GM19035 (cell line): ENCODE measurements at regions not wholly inside any gene's neighbourhood (a gene's known extent, or its start where the extent isn't known, plus 50 kb on each side); places are given as distances from the start of the nearest gene placed in this dataset.

Experiments
- ATAC-seq: cut with Tn5 transposase; IDR thresholded peaks from one replicate; pipeline ENCODE4 v1.9.1; 2021; ENCODE audit not compliant: unreplicated experiment

- ATAC-seq, result no peak
These were observed 292.4 kb upstream of the TSHZ3 start for GRCh38 chr19:31641591-31641990.

GRCh38 chr19:31648347-31648746 is 299.1 kb upstream of the TSHZ3 start:
- no peak for ATAC-seq

- no peak for ATAC-seq
These were observed 307.3 kb upstream of the TSHZ3 start for GRCh38 chr19:31656507-31656906.

GRCh38 chr19:31658993-31659896 is 310.0 kb upstream of the TSHZ3 start:
- ATAC-seq, result no peak

GRCh38 chr19:31659897-31660210 is 310.6 kb upstream of the TSHZ3 start:
- no peak for ATAC-seq

GRCh38 chr19:31664096-31664495 is 314.9 kb upstream of the TSHZ3 start:
- ATAC-seq, result no peak

GRCh38 chr19:31664997-31665396 is 315.8 kb upstream of the TSHZ3 start:
- no peak for ATAC-seq

- ATAC-seq, result no peak
These were observed 316.9 kb upstream of the TSHZ3 start for GRCh38 chr19:31666126-31666525.

GRCh38 chr19:31667106-31667505 is 317.9 kb upstream of the TSHZ3 start:
- ATAC-seq, result no peak

GRCh38 chr19:31668921-31669320 is 319.7 kb upstream of the TSHZ3 start:
- no peak for ATAC-seq

- ATAC-seq, result no peak
These were observed 321.7 kb upstream of the TSHZ3 start for GRCh38 chr19:31670931-31671330.

GRCh38 chr19:31671411-31672035 is 322.3 kb upstream of the TSHZ3 start:
- no peak for ATAC-seq

- no peak for ATAC-seq
These were observed 325.4 kb upstream of the TSHZ3 start for GRCh38 chr19:31674503-31675192.

- ATAC-seq, result no peak
These were observed 326.1 kb upstream of the TSHZ3 start for GRCh38 chr19:31675193-31675913.

GRCh38 chr19:31676271-31677004 is 327.2 kb upstream of the TSHZ3 start:
- no peak for ATAC-seq

GRCh38 chr19:31678421-31678820 is 329.2 kb upstream of the TSHZ3 start:
- ATAC-seq, result no peak

- no peak for ATAC-seq
These were observed 331.9 kb upstream of the TSHZ3 start for GRCh38 chr19:31681121-31681520.

GRCh38 chr19:31693131-31693932 is 344.1 kb upstream of the TSHZ3 start:
- no peak for ATAC-seq

GRCh38 chr19:31693933-31694269 is 344.7 kb upstream of the TSHZ3 start:
- ATAC-seq, result no peak

- no peak for ATAC-seq
These were observed 345.5 kb upstream of the TSHZ3 start for GRCh38 chr19:31694761-31695160.
